ENCODE measurements at regions not wholly inside any gene's neighbourhood (a gene's known extent, or its start where the extent isn't known, plus 50 kb on each side); places are given as distances from the start of the nearest gene placed in this dataset.

DNA sequence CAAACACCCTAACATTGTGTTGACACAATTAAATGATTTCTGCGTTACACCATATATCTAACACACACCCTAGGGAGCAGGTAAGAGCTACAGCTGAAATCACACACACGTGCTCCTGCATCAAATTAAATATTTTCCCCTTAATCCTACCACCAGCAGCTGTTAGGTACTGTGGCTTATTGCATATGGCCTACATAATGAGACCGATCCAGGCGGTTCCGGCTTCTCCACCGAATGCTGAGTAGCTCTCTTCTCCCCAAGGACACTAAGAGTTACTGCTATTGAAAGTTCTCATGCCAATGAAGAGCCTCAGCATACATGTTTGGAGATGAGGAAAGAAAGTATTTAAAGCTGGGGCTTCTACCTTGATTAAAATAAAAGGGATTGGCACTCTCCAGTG is 472.2 kb upstream of the STXBP6 start:
- no peak for DNase-seq (ENCODE audit: low read depth)
- no peak overlapping the region for H3K4me3 ChIP-seq (ENCODE audit: low read depth, low read length)
- TF ChIP-seq CTCF (conservative IDR thresholded peaks at IDR 0.05; ENCODE audit: low read depth, low read length): no peak

DNA sequence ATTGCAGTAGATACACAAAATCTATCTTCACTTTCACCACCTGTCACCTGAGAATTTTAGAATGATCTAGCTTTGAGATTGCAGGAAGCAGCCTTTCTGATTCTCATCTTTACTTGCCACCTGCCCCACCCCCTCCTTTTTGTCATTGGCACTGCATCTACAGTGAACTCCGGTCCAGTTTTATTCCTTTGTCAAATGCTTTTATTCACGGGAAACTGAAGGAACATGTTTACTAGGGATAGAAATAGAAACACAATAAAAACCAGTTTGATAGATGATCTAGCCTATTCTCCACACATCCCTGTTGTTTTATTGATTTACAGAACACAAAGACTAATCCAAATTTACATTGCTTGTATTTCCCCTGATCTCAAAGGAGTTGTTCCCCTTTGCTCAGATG is 471.7 kb upstream of the STXBP6 start:
- no peak overlapping the region for H3K4me3 ChIP-seq (ENCODE audit: low read depth, low read length)
- TF ChIP-seq CTCF (conservative IDR thresholded peaks at IDR 0.05; ENCODE audit: low read depth, low read length): no peak
- no peak for DNase-seq (ENCODE audit: low read depth)

DNA sequence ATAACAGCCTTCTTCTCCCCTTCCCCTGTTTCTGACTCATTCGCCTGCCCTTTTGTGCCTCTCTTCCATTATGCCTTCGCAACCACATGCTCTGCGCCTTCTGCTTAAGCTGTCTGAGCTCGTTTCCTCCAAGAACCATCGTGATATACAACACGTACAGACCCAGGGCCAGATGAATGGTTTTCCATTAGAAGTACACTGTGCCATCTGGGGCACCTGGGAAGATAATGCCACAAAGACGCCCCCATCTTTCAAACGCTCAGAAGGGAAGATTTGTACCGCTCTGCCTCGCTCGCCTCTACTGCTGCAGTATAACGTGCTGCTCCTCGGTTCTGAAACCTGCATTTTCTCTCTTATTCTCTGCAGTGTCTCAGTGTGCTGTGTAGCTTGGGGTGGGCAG is 470.9 kb upstream of the STXBP6 start:
- no peak for DNase-seq (ENCODE audit: low read depth)
- no peak for TF ChIP-seq CTCF (conservative IDR thresholded peaks at IDR 0.05; ENCODE audit: low read depth, low read length)
- no peak overlapping the region for H3K4me3 ChIP-seq (ENCODE audit: low read depth, low read length)

DNA sequence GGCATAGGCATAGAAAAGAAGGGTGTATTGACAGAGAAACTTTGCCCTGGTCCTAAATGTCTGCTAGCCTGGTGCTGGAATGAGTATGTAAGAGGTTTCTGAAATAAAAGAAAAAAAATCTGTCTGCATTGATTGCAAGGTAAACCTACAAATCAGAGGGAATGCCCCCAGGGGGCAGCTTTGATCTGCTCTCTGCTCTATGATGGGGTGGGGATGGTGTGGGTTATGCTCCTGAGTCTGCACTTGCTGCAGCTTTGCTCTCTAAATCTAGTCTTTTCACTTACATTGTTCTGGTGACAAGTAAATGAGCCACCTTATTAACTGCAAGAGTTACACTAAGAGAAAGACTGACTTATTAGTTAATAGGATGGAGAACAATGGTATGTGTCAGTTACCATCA is 468.4 kb upstream of the STXBP6 start:
- no peak overlapping the region for H3K4me3 ChIP-seq (ENCODE audit: low read depth, low read length)
- TF ChIP-seq CTCF (conservative IDR thresholded peaks at IDR 0.05; ENCODE audit: low read depth, low read length): no peak
- no peak for DNase-seq (ENCODE audit: low read depth)

DNA sequence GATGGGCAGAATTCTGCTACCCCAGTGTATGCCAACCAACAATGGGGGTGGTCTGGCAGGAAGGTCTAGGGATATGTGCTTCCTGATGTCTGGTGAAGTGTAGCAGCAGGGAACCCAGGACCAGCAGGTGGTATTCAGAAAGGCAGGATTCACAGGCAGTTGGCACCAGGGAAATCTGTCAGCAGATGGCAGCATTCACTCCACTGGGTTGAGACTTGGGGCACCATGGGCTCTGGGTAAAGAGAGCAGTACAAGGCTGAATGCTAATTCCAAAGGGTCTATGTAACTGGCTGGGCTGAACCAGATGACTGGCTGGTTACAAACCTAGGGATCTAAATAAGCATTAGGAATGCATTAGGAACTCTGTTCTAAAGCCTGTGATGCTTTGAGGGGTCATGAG is 466.9 kb upstream of the STXBP6 start:
- DNase-seq (ENCODE audit: low read depth): no peak
- H3K4me3 ChIP-seq (ENCODE audit: low read depth, low read length): no peak overlapping the region
- TF ChIP-seq CTCF (conservative IDR thresholded peaks at IDR 0.05; ENCODE audit: low read depth, low read length): no peak

DNA sequence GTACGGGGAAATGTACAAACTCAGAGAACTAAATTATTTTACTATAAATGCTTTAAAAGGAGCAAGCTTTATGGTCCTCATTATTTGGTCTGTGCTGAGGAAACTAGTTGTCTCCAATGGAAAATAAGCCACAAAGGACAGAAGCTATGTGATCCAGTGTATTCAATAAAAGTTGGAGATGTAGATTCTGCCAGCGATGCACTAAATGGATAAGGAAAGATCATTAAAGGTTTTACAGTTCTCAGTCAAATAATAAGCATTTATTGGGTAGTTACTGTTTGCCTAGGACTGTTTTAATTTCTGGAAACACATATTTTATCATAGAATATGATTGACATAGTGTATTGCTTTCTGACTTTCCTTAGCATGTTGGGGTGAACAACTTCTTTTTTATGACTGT is 458.9 kb upstream of the STXBP6 start:
- TF ChIP-seq CTCF (conservative IDR thresholded peaks at IDR 0.05; ENCODE audit: low read depth, low read length): no peak
- no peak overlapping the region for H3K4me3 ChIP-seq (ENCODE audit: low read depth, low read length)
- DNase-seq (ENCODE audit: low read depth): no peak

DNA sequence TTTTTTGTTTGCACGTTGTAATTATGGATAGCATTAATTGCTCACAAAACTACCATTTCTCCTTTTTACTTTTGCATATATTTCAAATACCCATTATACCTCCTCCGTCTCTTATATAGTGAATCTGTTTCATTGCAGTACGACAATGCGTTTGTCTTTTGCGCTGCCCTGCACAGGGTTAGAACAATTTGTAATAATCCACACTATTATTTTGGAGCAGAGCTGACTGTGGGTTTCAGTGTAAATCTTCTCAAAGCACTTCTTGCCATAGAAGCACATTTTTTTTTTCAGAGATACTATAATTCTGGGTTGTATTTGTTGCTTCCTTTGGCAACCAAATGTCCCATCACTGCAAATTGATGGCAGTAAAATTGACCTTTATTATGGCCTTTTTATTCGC is 451.8 kb upstream of the STXBP6 start:
- H3K4me3 ChIP-seq (ENCODE audit: low read depth, low read length): no peak overlapping the region
- DNase-seq (ENCODE audit: low read depth): no peak
- no peak for TF ChIP-seq CTCF (conservative IDR thresholded peaks at IDR 0.05; ENCODE audit: low read depth, low read length)

Data from choroid plexus epithelial cell (primary cell).